SH-SY5Y (cell line): ENCODE measurements at regions not wholly inside any gene's neighbourhood (a gene's known extent, or its start where the extent isn't known, plus 50 kb on each side); places are given as distances from the start of the nearest gene placed in this dataset.

Experiments
- GATA2 ChIP-seq: IDR thresholded peaks from 2 replicates; pipeline ENCODE4 v1.6.1; 2011; ENCODE audit warnings: mild to moderate bottlenecking, low read depth, low read length
- GATA3 ChIP-seq: IDR thresholded peaks from 2 replicates; pipeline ENCODE4 v1.6.1; 2011; ENCODE audit warnings: low read depth, mild to moderate bottlenecking, low read length, moderate library complexity

- no peak for TF ChIP-seq GATA2
- TF ChIP-seq GATA3 = no peak
These were observed 152.8 kb upstream of the LYPLAL1 start for GRCh38 chr1:219020846-219021245.
